Erythroblast (primary cell): ENCODE measurements at regions not wholly inside any gene's neighbourhood (a gene's known extent, or its start where the extent isn't known, plus 50 kb on each side); places are given as distances from the start of the nearest gene placed in this dataset.

Source experiments
- DNase-seq, 2 experiments: peaks; one replicate each; lab custom pipeline; 2025; lab: John Stamatoyannopoulos, UW
- GATA1 ChIP-seq: IDR thresholded peaks from 2 replicates; pipeline ENCODE4 v1.6.1; 2011; ENCODE audit warnings: low read depth, mild to moderate bottlenecking, control low read depth, low read length, moderate library complexity
- POLR2A ChIP-seq: IDR thresholded peaks from 2 replicates; pipeline ENCODE4 v1.6.1; 2011; ENCODE audit warnings: mild to moderate bottlenecking, low read length

GRCh38 chr15:56821721-56822425 lies 88.6 kb upstream of the ZNF280D start:
- TF ChIP-seq POLR2A, result no peak
- TF ChIP-seq GATA1, result no peak
- peak; percentile 69 to 76 for DNase-seq

- DNase-seq, result no peak
- TF ChIP-seq POLR2A, result no peak
- no peak for TF ChIP-seq GATA1
Measured at GRCh38 chr15:56820333-56820732, 87.0 kb upstream of the ZNF280D start.

GRCh38 chr15:56817321-56818080 lies 84.2 kb upstream of the ZNF280D start:
- no peak for DNase-seq
- TF ChIP-seq GATA1, result no peak
- TF ChIP-seq POLR2A, result no peak

- TF ChIP-seq GATA1 (no peak), POLR2A (no peak)
Measured at GRCh38 chr15:56816781-56817180, 83.5 kb upstream of the ZNF280D start.

GRCh38 chr15:56815247-56815646 lies 81.9 kb upstream of the ZNF280D start:
- DNase-seq, result no peak
- TF ChIP-seq POLR2A (no peak), GATA1 (no peak)

More at GRCh38 chr15:56816781-56817180, 83.5 kb upstream of the ZNF280D start:
- no peak for DNase-seq

GRCh38 chr15:56814429-56814828 lies 81.1 kb upstream of the ZNF280D start:
- no peak for DNase-seq
- TF ChIP-seq GATA1 (no peak), POLR2A (no peak)

- no peak for DNase-seq
- TF ChIP-seq GATA1 (no peak), POLR2A (no peak)
Measured at GRCh38 chr15:56813995-56814394, 80.7 kb upstream of the ZNF280D start.

GRCh38 chr15:56812961-56813360 lies 79.7 kb upstream of the ZNF280D start:
- TF ChIP-seq GATA1, result no peak
- TF ChIP-seq POLR2A, result no peak
- DNase-seq, result no peak

- no peak for TF ChIP-seq POLR2A
- no peak for TF ChIP-seq GATA1
Measured at GRCh38 chr15:56812221-56812620, 78.9 kb upstream of the ZNF280D start.

GRCh38 chr15:56811586-56811985 lies 78.3 kb upstream of the ZNF280D start:
- TF ChIP-seq POLR2A (no peak), GATA1 (no peak)
- no peak for DNase-seq

More at GRCh38 chr15:56812221-56812620, 78.9 kb upstream of the ZNF280D start:
- DNase-seq, result no peak

GRCh38 chr15:56808160-56808559 lies 74.9 kb upstream of the ZNF280D start:
- DNase-seq, result no peak
- no peak for TF ChIP-seq GATA1
- TF ChIP-seq POLR2A, result no peak

- no peak for DNase-seq
Measured at GRCh38 chr15:56806148-56806536, 72.8 kb upstream of the ZNF280D start.

GRCh38 chr15:56805466-56806147 lies 72.3 kb upstream of the ZNF280D start:
- TF ChIP-seq POLR2A, result no peak
- TF ChIP-seq GATA1, result no peak
- peak; percentile 17 to 21 for DNase-seq

More at GRCh38 chr15:56806148-56806536, 72.8 kb upstream of the ZNF280D start:
- TF ChIP-seq GATA1 (no peak), POLR2A (no peak)

- TF ChIP-seq GATA1 (no peak), POLR2A (no peak)
- no peak for DNase-seq
Measured at GRCh38 chr15:56804938-56805337, 71.6 kb upstream of the ZNF280D start.
